T-cell (primary cell): ENCODE measurements at regions not wholly inside any gene's neighbourhood (a gene's known extent, or its start where the extent isn't known, plus 50 kb on each side); places are given as distances from the start of the nearest gene placed in this dataset.
"Not testable (repeated sequence)": the region's sequence is repeated elsewhere in the genome, so short reads cannot be mapped to it uniquely, and the experiment has no call there.

Experiments
- ATAC-seq, 4 experiments: fragments of 200-7000 bp in 3 of 4; fragments of 150-1000 bp in 1 of 4; cut with Tn5 transposase; replicated peaks in 1 of 4; 1 replicate in 3 of 4; 2 replicates in 1 of 4; pipeline ENCODE4 v1.10.0; 2021; ENCODE audit warnings: moderate library complexity in 3 of 4, mild to moderate bottlenecking in 2 of 4, moderate number of reproducible peaks in 1 of 4
- CTCF ChIA-PET, 2 donors: fragments of 300-600 bp; sonication (Branson Sonifier 250); formaldehyde crosslinking; loops; one replicate each; lab custom pipeline; 2022; ENCODE audit warnings: antibody characterized with exemption in 2 of 2; lab: Charles Lee
- POLR2A ChIA-PET, 2 donors: fragments of 300-600 bp; sonication (Branson Sonifier 250); formaldehyde crosslinking; loops; one replicate each; lab custom pipeline; 2022; ENCODE audit warnings: antibody characterized with exemption in 2 of 2; lab: Charles Lee
- DNase-seq, 35 experiments: peaks; one replicate each; pipeline versions ENCODE4 v3.0.0 to v3.0.0-alpha.2; 2013 to 2023
- H3K27ac ChIP-seq: one replicate; pipeline ENCODE4 v1.5.1; 2013; ENCODE audit warnings: low read length
- H3K27me3 ChIP-seq, 2 experiments: replicated peaks in 1 of 2; 1 replicate in 1 of 2; 2 replicates in 1 of 2; pipeline versions ENCODE4 v1.6.1 to v1.7.0; 2013; ENCODE audit warnings: low read length in 1 of 2, mixed read lengths in 1 of 2; ENCODE audit not compliant: control insufficient read depth in 2 of 2, insufficient read depth in 2 of 2; ENCODE audit errors: extremely low read depth in 1 of 2
- H3K36me3 ChIP-seq, 2 donors: 1 replicate in 1 of 2; 2 replicates in 1 of 2; pipeline versions ENCODE4 v1.6.1 to v1.7.0; 2013; ENCODE audit warnings: low read length in 1 of 2; ENCODE audit not compliant: control insufficient read depth in 2 of 2, insufficient read depth in 1 of 2; ENCODE audit errors: extremely low read depth in 1 of 2
- H3K4me1 ChIP-seq, 2 experiments: 1 replicate in 1 of 2; 2 replicates in 1 of 2; pipeline versions ENCODE4 v1.6.1 to v1.7.0; 2013; ENCODE audit warnings: low read length in 2 of 2, mixed read lengths in 1 of 2; ENCODE audit not compliant: insufficient read depth in 2 of 2, control insufficient read depth in 1 of 2; ENCODE audit errors: extremely low read depth in 1 of 2
- H3K4me3 ChIP-seq, 2 donors: 1 replicate in 1 of 2; 2 replicates in 1 of 2; pipeline versions ENCODE4 v1.5.1 to v1.7.0; 2013; ENCODE audit warnings: mild to moderate bottlenecking in 2 of 2, low read length in 1 of 2, moderate library complexity in 1 of 2; ENCODE audit not compliant: control insufficient read depth in 1 of 2; ENCODE audit errors: extremely low read depth in 1 of 2
- H3K9me3 ChIP-seq: 2 replicates; pipeline ENCODE4 v1.7.0; 2013
- H3K27ac Mint-ChIP-seq, 2 donors: one replicate each; pipeline ENCODE4 v1.8.0; 2020 to 2021; ENCODE audit warnings: mild to moderate bottlenecking in 2 of 2, mixed read lengths in 2 of 2
- H3K27me3 Mint-ChIP-seq, 2 donors: one replicate each; pipeline ENCODE4 v1.8.0; 2021 to 2022; ENCODE audit warnings: mixed read lengths in 2 of 2
- H3K36me3 Mint-ChIP-seq: one replicate; pipeline ENCODE4 v1.8.0; 2021; ENCODE audit warnings: mixed read lengths
- H3K4me1 Mint-ChIP-seq, 3 donors: one replicate each; pipeline ENCODE4 v1.8.0; 2020 to 2022; ENCODE audit warnings: mixed read lengths in 3 of 3, mild to moderate bottlenecking in 1 of 3
- H3K4me3 Mint-ChIP-seq, 3 donors: one replicate each; pipeline ENCODE4 v1.8.0; 2020 to 2022; ENCODE audit warnings: mild to moderate bottlenecking in 3 of 3, mixed read lengths in 3 of 3, moderate library complexity in 3 of 3
- H3K9me3 Mint-ChIP-seq, 3 donors: one replicate each; pipeline ENCODE4 v1.8.0; 2020 to 2022; ENCODE audit warnings: mixed read lengths in 3 of 3
- WGBS: methylation state at CpG from one replicate; pipeline ENCODE4 v1.1.5; 2013; ENCODE audit warnings: missing lambda C conversion rate; ENCODE audit not compliant: insufficient coverage; 5-methylcytosine and 5-hydroxymethylcytosine counted together

DNA sequence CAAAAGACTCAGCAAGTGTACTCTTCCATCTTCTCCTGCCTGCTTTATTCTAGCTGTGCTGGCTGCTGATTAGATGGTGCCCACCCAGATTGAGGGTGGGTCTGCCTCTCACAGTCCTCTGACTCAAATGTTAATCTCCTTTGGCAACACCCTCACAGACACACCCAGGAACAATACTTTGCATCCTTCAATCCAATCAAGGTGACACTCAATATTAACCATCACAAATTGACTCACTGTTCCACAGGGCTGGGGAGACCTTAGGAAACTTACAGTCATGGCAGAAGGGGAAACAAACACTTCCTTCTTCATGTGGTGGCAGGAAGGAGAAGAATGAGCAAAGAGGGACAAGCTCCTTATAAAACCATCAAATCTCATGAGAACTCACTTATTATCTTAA is 94.9 kb upstream of the PLSCR5 start:
- H3K4me3 ChIP-seq, H3K9me3 ChIP-seq, H3K36me3 ChIP-seq, H3K27ac Mint-ChIP-seq, H3K36me3 Mint-ChIP-seq, DNase-seq, H3K27ac ChIP-seq, CTCF ChIA-PET, H3K4me1 ChIP-seq, ATAC-seq, H3K9me3 Mint-ChIP-seq, H3K4me1 Mint-ChIP-seq, H3K27me3 ChIP-seq, H3K27me3 Mint-ChIP-seq, H3K4me3 Mint-ChIP-seq, POLR2A ChIA-PET: not testable (repeated sequence)

DNA sequence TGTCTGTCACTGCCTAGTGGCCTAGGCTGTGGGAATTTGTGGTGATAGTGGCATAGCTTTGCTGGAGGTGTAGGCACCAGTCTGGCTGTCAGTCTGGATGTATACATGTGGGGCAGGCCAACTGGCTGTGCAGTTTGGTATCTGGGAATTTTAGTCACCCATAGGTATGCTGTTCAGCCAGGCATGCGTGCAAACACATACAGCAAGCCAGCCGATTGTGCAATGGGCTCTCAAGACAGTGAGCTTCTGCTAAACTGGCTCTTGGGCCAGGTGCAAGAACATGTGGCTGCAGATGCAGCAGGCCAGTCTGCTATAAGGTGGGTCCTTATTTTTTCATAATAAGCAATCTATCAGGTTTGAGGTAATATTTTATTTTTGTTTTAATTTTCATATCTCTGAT is 87.1 kb upstream of the PLSCR5 start:
- Histone ChIP-seq H3K36me3 (no peaks in the 10 kb centered on the region), H3K27me3 (no peaks in the 10 kb centered on the region), H3K4me1 (no peaks in the 10 kb centered on the region), H3K27ac (no peak overlapping the region), H3K9me3 (no peaks in the 10 kb centered on the region), H3K4me3 (no peak overlapping the region)
- no CpG with 5 or more reads among the region's 2 CpGs for whole genome bisulfite sequencing
- H3K27ac Mint-ChIP-seq = no peak overlapping the region
- ChIA-PET CTCF (no interaction called here), POLR2A (no interaction called here)
- DNase-seq (no peak), ATAC-seq (no peak)
- peaks cover 13 to 23% (median 13%) of the 10 kb centered on the region in 3 donors for H3K9me3 Mint-ChIP-seq
- H3K4me3 Mint-ChIP-seq = no peak overlapping the region
- H3K27me3 Mint-ChIP-seq = no peaks in the 10 kb centered on the region
- H3K4me1 Mint-ChIP-seq = no peaks in the 10 kb centered on the region
- H3K36me3 Mint-ChIP-seq = no peaks in the 10 kb centered on the region

DNA sequence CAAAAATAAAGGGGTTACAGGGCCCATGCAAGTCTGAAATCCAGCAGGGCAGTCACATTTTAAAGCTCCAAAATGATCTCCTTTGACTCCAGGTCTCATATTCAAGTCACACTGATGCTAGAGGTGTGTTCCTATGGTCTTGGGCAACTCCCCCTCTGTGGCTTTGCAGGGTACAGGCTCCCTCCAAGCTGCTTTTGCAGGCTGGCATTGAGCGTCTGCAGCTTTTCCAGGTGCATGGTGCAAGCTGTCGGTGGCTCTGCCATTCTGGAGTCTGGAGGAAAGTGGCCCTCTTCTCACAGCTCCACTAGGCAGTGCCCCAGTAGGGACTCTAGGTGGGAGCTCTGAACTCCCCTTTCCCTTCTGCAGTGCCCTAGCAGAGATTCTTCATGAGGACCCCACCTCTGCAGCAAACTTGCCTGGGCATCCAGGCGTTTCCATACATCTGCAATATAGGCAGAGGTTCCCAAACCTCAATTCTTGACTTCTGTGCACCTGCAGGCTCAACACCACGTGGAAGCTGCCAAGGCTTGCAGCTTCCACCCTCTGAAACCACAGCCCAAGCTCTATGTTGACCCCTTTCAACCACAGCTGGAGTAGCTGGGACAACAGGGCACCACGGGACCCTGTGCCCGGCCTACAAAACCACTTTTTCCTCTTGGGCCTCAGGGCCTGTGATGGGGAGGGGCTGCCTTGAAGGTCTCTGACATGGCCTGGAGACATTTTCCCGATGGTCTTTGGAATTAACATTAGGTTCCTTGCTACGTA is 80.1 kb upstream of the PLSCR5 start:
- no peak for ATAC-seq
- CTCF ChIA-PET = no interaction called here
- H3K36me3 Mint-ChIP-seq = no peaks in the 10 kb centered on the region

DNA sequence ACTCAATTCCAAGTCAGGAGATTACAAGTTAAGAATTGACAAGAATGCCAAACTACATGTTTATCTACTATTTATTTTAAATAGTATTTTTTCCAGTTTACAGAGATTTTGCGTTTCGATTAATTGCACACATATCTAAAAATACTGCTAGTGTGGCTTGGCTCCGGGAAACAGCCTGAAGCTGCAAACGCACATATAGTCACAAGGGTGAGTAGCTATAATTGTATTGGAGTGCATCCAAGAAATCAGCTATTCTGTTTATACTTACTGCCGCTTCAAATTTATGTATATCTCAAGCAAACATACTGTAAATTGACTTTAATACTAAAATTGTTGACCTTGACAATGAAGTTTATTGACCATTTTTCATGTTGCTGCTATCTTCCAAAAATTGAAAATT is 77.0 kb upstream of the PLSCR5 start:
- H3K4me3 Mint-ChIP-seq = no peak overlapping the region
- Histone ChIP-seq H3K4me3 (no peak overlapping the region), H3K27me3 (no peaks in the 10 kb centered on the region), H3K27ac (no peak overlapping the region), H3K9me3 (no peaks in the 10 kb centered on the region), H3K36me3 (no peaks in the 10 kb centered on the region), H3K4me1 (no peaks in the 10 kb centered on the region)
- H3K4me1 Mint-ChIP-seq = no peaks in the 10 kb centered on the region
- ATAC-seq = no peak
- H3K27ac Mint-ChIP-seq = no peak overlapping the region
- WGBS = no CpG with 5 or more reads among the region's 5 CpGs
- no peaks in the 10 kb centered on the region for H3K27me3 Mint-ChIP-seq
- CTCF ChIA-PET = no interaction called here
- no peaks in the 10 kb centered on the region for H3K36me3 Mint-ChIP-seq
- DNase-seq = no peak
- H3K9me3 Mint-ChIP-seq = peaks cover 0 to 5% (median 4%) of the 10 kb centered on the region in 3 donors
- POLR2A ChIA-PET = no interaction called here

More for the DNA sequence above, 80.1 kb upstream of the PLSCR5 start:
- no peak overlapping the region for H3K27ac Mint-ChIP-seq
- Histone ChIP-seq H3K27ac (no peak overlapping the region), H3K36me3 (no peaks in the 10 kb centered on the region), H3K27me3 (no peaks in the 10 kb centered on the region), H3K9me3 (no peaks in the 10 kb centered on the region), H3K4me1 (no peaks in the 10 kb centered on the region), H3K4me3 (no peak overlapping the region)
- no peak for DNase-seq
- H3K4me3 Mint-ChIP-seq = no peak overlapping the region
- POLR2A ChIA-PET = no interaction called here
- H3K9me3 Mint-ChIP-seq = peaks cover 4 to 5% (median 5%) of the 10 kb centered on the region in 3 donors
- WGBS = 56% methylated on average over 7 of the region's 8 CpGs
- no peaks in the 10 kb centered on the region for H3K4me1 Mint-ChIP-seq
- no peaks in the 10 kb centered on the region for H3K27me3 Mint-ChIP-seq

DNA sequence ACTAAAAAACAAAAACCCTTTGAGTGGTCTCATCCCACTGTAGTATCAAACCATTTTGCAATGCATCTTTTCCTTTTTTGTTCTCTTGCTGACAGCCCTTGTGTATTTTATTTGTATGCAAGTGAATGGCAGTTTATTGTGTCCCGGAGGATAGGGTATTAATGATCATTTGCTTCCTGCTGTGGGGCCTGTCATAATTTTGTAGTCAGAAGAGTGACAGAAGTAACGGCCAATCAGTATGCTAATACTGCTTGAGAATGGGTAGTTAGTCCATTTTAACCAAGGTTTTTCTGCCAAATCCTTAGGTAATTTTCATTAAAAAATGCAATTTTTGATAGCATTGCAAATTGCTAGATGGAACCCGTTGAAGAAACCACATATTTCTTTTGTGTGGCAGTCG is 75.5 kb upstream of the PLSCR5 start:
- Mint-ChIP-seq H3K36me3 (no peaks in the 10 kb centered on the region), H3K9me3 (no peaks in the 10 kb centered on the region), H3K4me1 (no peaks in the 10 kb centered on the region), H3K27me3 (no peaks in the 10 kb centered on the region), H3K27ac (no peak overlapping the region), H3K4me3 (no peak overlapping the region)
- POLR2A ChIA-PET = no interaction called here
- H3K4me1 ChIP-seq = no peaks in the 10 kb centered on the region
- ATAC-seq (no peak), DNase-seq (no peak)
- CTCF ChIA-PET = no interaction called here
- no peak overlapping the region for H3K4me3 ChIP-seq
- H3K9me3 ChIP-seq = no peaks in the 10 kb centered on the region
- H3K27me3 ChIP-seq = no peaks in the 10 kb centered on the region
- 80% methylated on average over 2 of the region's 4 CpGs for WGBS
- no peaks in the 10 kb centered on the region for H3K36me3 ChIP-seq
- H3K27ac ChIP-seq = no peak overlapping the region

DNA sequence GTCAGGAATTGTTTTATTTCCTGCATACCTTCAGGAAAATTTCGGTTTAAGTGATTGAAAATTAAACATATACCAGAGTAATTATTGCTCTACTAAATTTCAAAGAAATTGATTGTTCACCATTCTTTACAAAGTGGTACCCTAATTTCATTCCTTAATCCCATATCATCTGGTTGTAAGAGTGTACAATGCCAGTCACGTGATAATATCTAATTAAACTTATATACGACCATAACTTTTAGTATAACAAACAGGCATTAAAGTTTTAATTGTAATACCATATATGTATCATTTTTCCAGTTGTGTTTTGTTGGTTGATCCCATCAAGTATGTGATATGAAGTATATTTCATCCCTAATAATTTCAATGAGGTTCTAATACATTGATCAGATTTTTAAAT is 74.8 kb upstream of the PLSCR5 start:
- H3K27me3 Mint-ChIP-seq = no peaks in the 10 kb centered on the region
- Histone ChIP-seq H3K4me3 (no peak overlapping the region), H3K27ac (no peak overlapping the region), H3K4me1 (no peaks in the 10 kb centered on the region), H3K9me3 (no peaks in the 10 kb centered on the region), H3K36me3 (no peaks in the 10 kb centered on the region), H3K27me3 (no peaks in the 10 kb centered on the region)
- no peaks in the 10 kb centered on the region for H3K36me3 Mint-ChIP-seq
- ChIA-PET POLR2A (no interaction called here), CTCF (no interaction called here)
- no peaks in the 10 kb centered on the region for H3K9me3 Mint-ChIP-seq
- ATAC-seq (no peak), DNase-seq (no peak)
- no CpG with 5 or more reads among the region's 3 CpGs for WGBS
- no peaks in the 10 kb centered on the region for H3K4me1 Mint-ChIP-seq
- H3K27ac Mint-ChIP-seq = no peak overlapping the region
- H3K4me3 Mint-ChIP-seq = no peak overlapping the region

DNA sequence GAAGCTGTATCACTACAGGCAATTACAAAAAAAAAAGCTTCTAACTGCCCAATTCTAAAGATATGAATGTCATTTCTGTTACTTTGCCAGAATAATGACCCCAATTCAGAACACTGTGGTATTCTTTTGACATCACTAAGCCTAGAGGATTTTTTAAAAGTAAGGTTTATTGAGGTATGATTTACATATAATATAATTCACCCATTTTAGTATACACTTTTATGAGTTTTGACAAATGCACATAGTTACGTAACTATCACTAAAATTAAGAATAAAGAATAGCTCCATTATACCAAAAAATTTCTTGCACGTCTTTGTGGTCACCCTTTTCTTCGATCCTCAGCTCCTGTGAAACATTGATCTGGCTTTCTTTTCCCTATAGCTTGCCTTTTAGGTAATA is 74.0 kb upstream of the PLSCR5 start:
- Histone ChIP-seq H3K36me3 (no peaks in the 10 kb centered on the region), H3K27me3 (no peaks in the 10 kb centered on the region), H3K9me3 (no peaks in the 10 kb centered on the region), H3K27ac (no peak overlapping the region), H3K4me1 (no peaks in the 10 kb centered on the region), H3K4me3 (no peak overlapping the region)
- Mint-ChIP-seq H3K4me1 (no peaks in the 10 kb centered on the region), H3K9me3 (no peaks in the 10 kb centered on the region), H3K27me3 (no peaks in the 10 kb centered on the region), H3K4me3 (no peak overlapping the region), H3K27ac (no peak overlapping the region), H3K36me3 (no peaks in the 10 kb centered on the region)
- POLR2A ChIA-PET = no interaction called here
- CTCF ChIA-PET = interaction anchor here in 1 of 2 donors (0.6 kb wide), 1 partner anchor 99 kb away, joined by 6 read pairs; no protein-coding TSS in a partner anchor
- ATAC-seq (no peak), DNase-seq (no peak)
- WGBS = no CpG with 5 or more reads among the region's 3 CpGs
